Nephron progenitor cell (in vitro differentiated cells): ENCODE measurements at regions not wholly inside any gene's neighbourhood (a gene's known extent, or its start where the extent isn't known, plus 50 kb on each side); places are given as distances from the start of the nearest gene placed in this dataset.

Source experiments
- DNase-seq: peaks from one replicate; pipeline ENCODE4 v3.0.0; 2021
- H3K27ac Mint-ChIP-seq: 2 replicates; pipeline ENCODE4 v1.8.0; 2021; ENCODE audit warnings: mild to moderate bottlenecking, moderate library complexity, mixed read lengths
- H3K27me3 Mint-ChIP-seq: 2 replicates; pipeline ENCODE4 v1.8.0; 2021; ENCODE audit warnings: mild to moderate bottlenecking, low read depth, mixed read lengths; ENCODE audit not compliant: poor library complexity
- H3K36me3 Mint-ChIP-seq: 2 replicates; pipeline ENCODE4 v1.8.0; 2021; ENCODE audit warnings: low read depth, mixed read lengths
- H3K4me1 Mint-ChIP-seq: 2 replicates; pipeline ENCODE4 v1.8.0; 2021; ENCODE audit warnings: mixed read lengths
- H3K4me3 Mint-ChIP-seq: 2 replicates; pipeline ENCODE4 v1.8.0; 2021; ENCODE audit warnings: mild to moderate bottlenecking, moderate library complexity, mixed read lengths
- H3K9me3 Mint-ChIP-seq: 2 replicates; pipeline ENCODE4 v1.8.0; 2021; ENCODE audit warnings: mild to moderate bottlenecking, moderate library complexity, mixed read lengths
- CTCF ChIP-seq: fragments of 200-600 bp; sonication (generic); IDR thresholded peaks from 2 replicates; pipeline ENCODE4 v1.5.0; 2021; ENCODE audit warnings: antibody characterized with exemption

- H3K4me3 Mint-ChIP-seq, result no peak overlapping the region
- no peak for DNase-seq
- H3K9me3 Mint-ChIP-seq, result no peaks in the 10 kb centered on the region
- no peak overlapping the region for H3K27ac Mint-ChIP-seq
- H3K36me3 Mint-ChIP-seq, result no peaks in the 10 kb centered on the region
- TF ChIP-seq CTCF, result no peak
- H3K27me3 Mint-ChIP-seq, result no peaks in the 10 kb centered on the region
- H3K4me1 Mint-ChIP-seq, result no peaks in the 10 kb centered on the region
These were observed 337.7 kb upstream of the TRPC7 start for GRCh38 chr5:136703036-136703435.

GRCh38 chr5:136701191-136701590 is 335.8 kb upstream of the TRPC7 start:
- no peaks in the 10 kb centered on the region for H3K36me3 Mint-ChIP-seq
- no peak overlapping the region for H3K27ac Mint-ChIP-seq
- H3K4me3 Mint-ChIP-seq, result no peak overlapping the region
- H3K9me3 Mint-ChIP-seq, result no peaks in the 10 kb centered on the region
- TF ChIP-seq CTCF, result no peak
- H3K4me1 Mint-ChIP-seq, result no peaks in the 10 kb centered on the region
- no peak for DNase-seq
- H3K27me3 Mint-ChIP-seq, result no peaks in the 10 kb centered on the region

GRCh38 chr5:136699651-136700050 is 334.3 kb upstream of the TRPC7 start:
- H3K9me3 Mint-ChIP-seq, result no peaks in the 10 kb centered on the region
- H3K27me3 Mint-ChIP-seq, result no peaks in the 10 kb centered on the region
- H3K27ac Mint-ChIP-seq, result no peak overlapping the region
- H3K4me3 Mint-ChIP-seq, result no peak overlapping the region
- H3K4me1 Mint-ChIP-seq, result no peaks in the 10 kb centered on the region
- H3K36me3 Mint-ChIP-seq, result no peaks in the 10 kb centered on the region
- no peak for TF ChIP-seq CTCF
- no peak for DNase-seq

- no peak for DNase-seq
- H3K27me3 Mint-ChIP-seq, result no peaks in the 10 kb centered on the region
- no peaks in the 10 kb centered on the region for H3K4me1 Mint-ChIP-seq
- no peaks in the 10 kb centered on the region for H3K9me3 Mint-ChIP-seq
- no peak overlapping the region for H3K27ac Mint-ChIP-seq
- no peak for TF ChIP-seq CTCF
- no peak overlapping the region for H3K4me3 Mint-ChIP-seq
- no peaks in the 10 kb centered on the region for H3K36me3 Mint-ChIP-seq
These were observed 333.6 kb upstream of the TRPC7 start for GRCh38 chr5:136698970-136699369.

- DNase-seq, result no peak
- Mint-ChIP-seq H3K9me3 (peaks cover 14% of the 10 kb centered on the region), H3K4me1 (no peaks in the 10 kb centered on the region), H3K4me3 (no peak overlapping the region), H3K27ac (no peak overlapping the region), H3K27me3 (no peaks in the 10 kb centered on the region), H3K36me3 (no peaks in the 10 kb centered on the region)
- no peak for TF ChIP-seq CTCF
These were observed 328.9 kb upstream of the TRPC7 start for GRCh38 chr5:136694258-136694657.

- TF ChIP-seq CTCF, result no peak
- H3K27ac Mint-ChIP-seq, result no peak overlapping the region
- DNase-seq, result no peak
- peaks cover 52% of the 10 kb centered on the region for H3K9me3 Mint-ChIP-seq
- no peaks in the 10 kb centered on the region for H3K4me1 Mint-ChIP-seq
- H3K36me3 Mint-ChIP-seq, result peaks cover 4% of the 10 kb centered on the region
- peaks cover 3% of the 10 kb centered on the region for H3K27me3 Mint-ChIP-seq
- no peak overlapping the region for H3K4me3 Mint-ChIP-seq
These were observed 324.2 kb upstream of the TRPC7 start for GRCh38 chr5:136689552-136689951.
